ENCODE measurements at regions not wholly inside any gene's neighbourhood (a gene's known extent, or its start where the extent isn't known, plus 50 kb on each side); places are given as distances from the start of the nearest gene placed in this dataset.

- DNase-seq (ENCODE audit: low spot score): no peak
- ATAC-seq: no peak
Observed at GRCh38 chr17:77865112-77865611, 93.3 kb upstream of the TNRC6C start.

- ATAC-seq (no peak), DNase-seq (ENCODE audit: low spot score) (no peak)
Observed at GRCh38 chr17:77865716-77866115, 92.8 kb upstream of the TNRC6C start.

GRCh38 chr17:77867308-77867781 lies 91.2 kb upstream of the TNRC6C start:
- no peak for ATAC-seq
- DNase-seq (ENCODE audit: low spot score): no peak

GRCh38 chr17:77867976-77868713 lies 90.4 kb upstream of the TNRC6C start:
- no peak for ATAC-seq
- no peak for DNase-seq (ENCODE audit: low spot score)

- no peak for DNase-seq (ENCODE audit: low spot score)
- ATAC-seq: no peak
Observed at GRCh38 chr17:77869041-77869599, 89.4 kb upstream of the TNRC6C start.

- peak; percentile 29 for ATAC-seq
- no peak for DNase-seq (ENCODE audit: low spot score)
Observed at GRCh38 chr17:77869665-77870132, 88.8 kb upstream of the TNRC6C start.

GRCh38 chr17:77872199-77872598 lies 86.3 kb upstream of the TNRC6C start:
- DNase-seq (ENCODE audit: low spot score) (no peak), ATAC-seq (no peak)

- DNase-seq (ENCODE audit: low spot score): no peak
- no peak for ATAC-seq
Observed at GRCh38 chr17:77872714-77873499, 85.6 kb upstream of the TNRC6C start.

GRCh38 chr17:77873500-77874302 lies 84.8 kb upstream of the TNRC6C start:
- DNase-seq (ENCODE audit: low spot score) (no peak), ATAC-seq (no peak)

GRCh38 chr17:77874303-77875050 lies 84.0 kb upstream of the TNRC6C start:
- no peak for DNase-seq (ENCODE audit: low spot score)

GRCh38 chr17:77875051-77875780 lies 83.3 kb upstream of the TNRC6C start:
- no peak for ATAC-seq
- no peak for DNase-seq (ENCODE audit: low spot score)

More at GRCh38 chr17:77874303-77875050, 84.0 kb upstream of the TNRC6C start:
- ATAC-seq: no peak

GRCh38 chr17:77875881-77876509 lies 82.5 kb upstream of the TNRC6C start:
- no peak for DNase-seq (ENCODE audit: low spot score)
- ATAC-seq: no peak

- DNase-seq (ENCODE audit: low spot score) (no peak), ATAC-seq (no peak)
Observed at GRCh38 chr17:77877036-77877435, 81.5 kb upstream of the TNRC6C start.

GRCh38 chr17:77877646-77878355 lies 80.7 kb upstream of the TNRC6C start:
- DNase-seq (ENCODE audit: low spot score) (no peak), ATAC-seq (no peak)

GRCh38 chr17:77879226-77879895 lies 79.1 kb upstream of the TNRC6C start:
- DNase-seq (ENCODE audit: low spot score) (no peak), ATAC-seq (no peak)

- ATAC-seq (no peak), DNase-seq (ENCODE audit: low spot score) (no peak)
Observed at GRCh38 chr17:77879896-77880280, 78.6 kb upstream of the TNRC6C start.

- no peak for DNase-seq (ENCODE audit: low spot score)
- no peak for ATAC-seq
Observed at GRCh38 chr17:77880711-77881450, 77.6 kb upstream of the TNRC6C start.
